Tibial artery (tissue), 4 donors: ENCODE measurements at regions not wholly inside any gene's neighbourhood (a gene's known extent, or its start where the extent isn't known, plus 50 kb on each side); places are given as distances from the start of the nearest gene placed in this dataset.

Experiments used
- DNase-seq, 2 donors: peaks; one replicate each; pipeline ENCODE4 v3.0.0-alpha.2; 2019
- H3K27ac ChIP-seq, 2 donors: fragments of 200-600 bp; sonication (generic) in 1 of 2; 1 replicate in 1 of 2; 2 replicates in 1 of 2; pipeline ENCODE4 v1.5.1; 2018 to 2019; ENCODE audit warnings: mild to moderate bottlenecking in 1 of 2
- H3K27me3 ChIP-seq, 2 donors: fragments of 200-600 bp; sonication (generic) in 1 of 2; one replicate each; pipeline versions ENCODE4 v1.5.1 to v1.6.0; 2016 to 2019
- H3K36me3 ChIP-seq, 3 donors: fragments of 200-600 bp; sonication (generic) in 2 of 3; one replicate each; pipeline ENCODE4 v1.5.1; 2016 to 2019; ENCODE audit warnings: mild to moderate bottlenecking in 2 of 3
- H3K4me1 ChIP-seq, 4 donors: fragments of 200-600 bp; sonication (generic) in 2 of 4; 1 replicate in 3 of 4; 2 replicates in 1 of 4; pipeline ENCODE4 v1.5.1; 2016 to 2019
- H3K4me3 ChIP-seq, 2 donors: fragments of 200-600 bp; sonication (generic) in 1 of 2; 1 replicate in 1 of 2; 2 replicates in 1 of 2; pipeline ENCODE4 v1.5.1; 2018 to 2019; ENCODE audit warnings: mild to moderate bottlenecking in 2 of 2
- H3K9me3 ChIP-seq, 3 donors: fragments of 200-600 bp; sonication (generic) in 1 of 3; one replicate each; pipeline ENCODE4 v1.5.1; 2016 to 2019
- intact Hi-C: fragments of 100-400 bp; cut with DNase I; formaldehyde crosslinking; loops from one replicate; pipeline ENCODE4 v1.15.0; 2023; ENCODE audit warnings: low total_unique reads
- TF ChIP-seq, protein P1 (sequence below), 2 experiments: fragments of 200-600 bp in 1 of 2; fragments of 450-650 bp in 1 of 2; IDR thresholded peaks; one replicate each; pipeline ENCODE4 v1.5.1; 2017 to 2019; ENCODE audit warnings: antibody characterized with exemption in 2 of 2, mild to moderate bottlenecking in 1 of 2, moderate library complexity in 1 of 2

- Histone ChIP-seq H3K4me1 (no peaks in the 10 kb centered on the region), H3K27ac (no peak overlapping the region), H3K36me3 (no peaks in the 10 kb centered on the region), H3K9me3 (no peaks in the 10 kb centered on the region), H3K27me3 (no peaks in the 10 kb centered on the region), H3K4me3 (no peak overlapping the region)
- no peak for DNase-seq
- TF ChIP-seq, protein P1, sequence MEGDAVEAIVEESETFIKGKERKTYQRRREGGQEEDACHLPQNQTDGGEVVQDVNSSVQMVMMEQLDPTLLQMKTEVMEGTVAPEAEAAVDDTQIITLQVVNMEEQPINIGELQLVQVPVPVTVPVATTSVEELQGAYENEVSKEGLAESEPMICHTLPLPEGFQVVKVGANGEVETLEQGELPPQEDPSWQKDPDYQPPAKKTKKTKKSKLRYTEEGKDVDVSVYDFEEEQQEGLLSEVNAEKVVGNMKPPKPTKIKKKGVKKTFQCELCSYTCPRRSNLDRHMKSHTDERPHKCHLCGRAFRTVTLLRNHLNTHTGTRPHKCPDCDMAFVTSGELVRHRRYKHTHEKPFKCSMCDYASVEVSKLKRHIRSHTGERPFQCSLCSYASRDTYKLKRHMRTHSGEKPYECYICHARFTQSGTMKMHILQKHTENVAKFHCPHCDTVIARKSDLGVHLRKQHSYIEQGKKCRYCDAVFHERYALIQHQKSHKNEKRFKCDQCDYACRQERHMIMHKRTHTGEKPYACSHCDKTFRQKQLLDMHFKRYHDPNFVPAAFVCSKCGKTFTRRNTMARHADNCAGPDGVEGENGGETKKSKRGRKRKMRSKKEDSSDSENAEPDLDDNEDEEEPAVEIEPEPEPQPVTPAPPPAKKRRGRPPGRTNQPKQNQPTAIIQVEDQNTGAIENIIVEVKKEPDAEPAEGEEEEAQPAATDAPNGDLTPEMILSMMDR (IDR thresholded peaks at IDR 0.05), result no peak
- intact Hi-C loops, result no loop called here
These were observed 2082.7 kb upstream of the RAG2 start for GRCh38 chr11:38680746-38681145.

- intact Hi-C loops, result no loop called here
- TF ChIP-seq, protein P1 (IDR thresholded peaks at IDR 0.05), result no peak
- Histone ChIP-seq H3K4me3 (no peak overlapping the region), H3K27me3 (no peaks in the 10 kb centered on the region), H3K9me3 (no peaks in the 10 kb centered on the region), H3K4me1 (no peaks in the 10 kb centered on the region), H3K27ac (no peak overlapping the region), H3K36me3 (no peaks in the 10 kb centered on the region)
- DNase-seq, result no peak
These were observed 2082.1 kb upstream of the RAG2 start for GRCh38 chr11:38680166-38680565.

- no peak for DNase-seq
- Histone ChIP-seq H3K36me3 (no peaks in the 10 kb centered on the region), H3K27ac (no peak overlapping the region), H3K9me3 (no peaks in the 10 kb centered on the region), H3K4me3 (no peak overlapping the region), H3K4me1 (no peaks in the 10 kb centered on the region), H3K27me3 (no peaks in the 10 kb centered on the region)
- TF ChIP-seq, protein P1 (IDR thresholded peaks at IDR 0.05), result no peak
- intact Hi-C loops, result no loop called here
These were observed 2074.4 kb upstream of the RAG2 start for GRCh38 chr11:38672445-38672844.

DNA sequence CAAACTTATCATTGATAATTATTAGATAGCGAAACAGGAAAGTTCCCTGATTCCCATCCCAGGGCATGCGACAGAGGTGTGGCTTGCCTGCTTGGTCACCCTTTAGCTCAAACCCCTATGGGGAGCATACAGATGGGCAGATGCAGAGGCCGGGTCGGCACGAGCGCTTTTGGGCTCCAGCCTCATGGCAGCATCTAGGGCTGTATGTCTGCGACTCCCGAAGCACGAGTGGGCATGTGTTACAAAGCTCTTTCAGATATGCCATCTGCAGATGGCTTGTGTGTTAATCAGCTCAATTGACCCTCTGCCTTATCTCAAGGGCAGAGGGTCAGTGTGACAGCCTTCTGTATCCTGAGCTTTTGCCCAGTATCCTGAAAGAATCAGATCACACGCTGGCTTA, 2069.3 kb upstream of the RAG2 start:
- Histone ChIP-seq H3K4me1 (no peaks in the 10 kb centered on the region), H3K27ac (no peak overlapping the region), H3K36me3 (no peaks in the 10 kb centered on the region), H3K4me3 (no peak overlapping the region), H3K9me3 (no peaks in the 10 kb centered on the region), H3K27me3 (no peaks in the 10 kb centered on the region)
- intact Hi-C loops, result no loop called here
- TF ChIP-seq, protein P1 (IDR thresholded peaks at IDR 0.05), result no peak
- DNase-seq, result no peak

DNA sequence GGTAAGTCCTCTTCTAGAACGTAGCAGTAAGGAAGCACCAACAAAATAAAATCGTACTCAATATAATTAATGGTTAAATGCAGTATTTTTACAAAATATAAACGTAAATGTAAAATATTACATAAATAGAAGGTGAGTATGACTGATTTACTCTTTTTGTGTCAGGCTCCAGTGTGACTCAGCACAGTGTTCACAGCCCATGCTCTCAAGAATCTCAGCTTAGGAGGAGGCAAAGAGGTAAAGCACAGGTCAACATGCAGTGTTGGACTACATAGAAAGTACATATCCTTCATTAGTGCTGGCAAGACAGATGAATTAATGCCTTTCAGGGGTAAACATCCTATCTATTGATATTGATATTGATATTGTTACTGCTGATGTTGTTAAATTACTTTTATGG, 2050.6 kb upstream of the RAG2 start:
- Histone ChIP-seq H3K4me1 (peaks cover 0 to 8% (median 0%) of the 10 kb centered on the region in 4 donors), H3K4me3 (no peak overlapping the region), H3K27me3 (no peaks in the 10 kb centered on the region), H3K9me3 (no peaks in the 10 kb centered on the region), H3K36me3 (no peaks in the 10 kb centered on the region), H3K27ac (no peak overlapping the region)
- DNase-seq, result no peak
- TF ChIP-seq, protein P1 (IDR thresholded peaks at IDR 0.05), result no peak
- intact Hi-C loops, result no loop called here

DNA sequence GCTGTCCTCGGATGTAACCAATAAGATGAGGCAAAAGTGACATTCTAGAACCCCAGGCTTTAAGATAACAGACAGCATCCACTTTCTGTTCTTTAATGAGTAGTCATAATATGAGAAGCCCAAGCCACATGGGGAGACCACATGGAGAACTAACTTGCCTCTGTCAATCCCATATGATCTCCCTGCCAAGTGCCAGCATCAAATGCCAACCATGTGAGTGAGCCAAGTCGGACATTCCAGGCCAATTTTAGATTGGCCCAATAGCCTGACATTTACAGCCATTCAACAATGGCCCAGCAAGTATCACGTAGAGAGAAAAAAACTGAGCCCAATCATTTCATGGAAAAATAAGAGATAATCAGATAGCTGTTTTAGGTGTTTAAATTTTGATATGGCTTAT, 2048.3 kb upstream of the RAG2 start:
- no peak for DNase-seq
- Histone ChIP-seq H3K27me3 (no peaks in the 10 kb centered on the region), H3K4me1 (peaks cover 0 to 8% (median 0%) of the 10 kb centered on the region in 4 donors), H3K36me3 (no peaks in the 10 kb centered on the region), H3K4me3 (no peak overlapping the region), H3K27ac (no peak overlapping the region), H3K9me3 (no peaks in the 10 kb centered on the region)
- intact Hi-C loops, result no loop called here
- TF ChIP-seq, protein P1 (IDR thresholded peaks at IDR 0.05), result no peak
